Tibial nerve (tissue), 3 donors: ENCODE measurements at regions not wholly inside any gene's neighbourhood (a gene's known extent, or its start where the extent isn't known, plus 50 kb on each side); places are given as distances from the start of the nearest gene placed in this dataset.

Experiments used
- POLR2A ChIP-seq, 2 donors: fragments of 450-650 bp; IDR thresholded peaks; one replicate each; pipeline ENCODE4 v1.6.1; 2017; ENCODE audit warnings: antibody characterized with exemption in 2 of 2, mild to moderate bottlenecking in 2 of 2, moderate library complexity in 2 of 2
- TF ChIP-seq, protein P1 (sequence below), 5 experiments: fragments of 200-600 bp in 3 of 5; fragments of 450-650 bp in 2 of 5; sonication (generic) in 3 of 5; IDR thresholded peaks; one replicate each; pipeline ENCODE4 v1.5.1; 2016 to 2019; ENCODE audit warnings: antibody characterized with exemption in 5 of 5, mild to moderate bottlenecking in 3 of 5, moderate library complexity in 2 of 5

- TF ChIP-seq, protein P1, sequence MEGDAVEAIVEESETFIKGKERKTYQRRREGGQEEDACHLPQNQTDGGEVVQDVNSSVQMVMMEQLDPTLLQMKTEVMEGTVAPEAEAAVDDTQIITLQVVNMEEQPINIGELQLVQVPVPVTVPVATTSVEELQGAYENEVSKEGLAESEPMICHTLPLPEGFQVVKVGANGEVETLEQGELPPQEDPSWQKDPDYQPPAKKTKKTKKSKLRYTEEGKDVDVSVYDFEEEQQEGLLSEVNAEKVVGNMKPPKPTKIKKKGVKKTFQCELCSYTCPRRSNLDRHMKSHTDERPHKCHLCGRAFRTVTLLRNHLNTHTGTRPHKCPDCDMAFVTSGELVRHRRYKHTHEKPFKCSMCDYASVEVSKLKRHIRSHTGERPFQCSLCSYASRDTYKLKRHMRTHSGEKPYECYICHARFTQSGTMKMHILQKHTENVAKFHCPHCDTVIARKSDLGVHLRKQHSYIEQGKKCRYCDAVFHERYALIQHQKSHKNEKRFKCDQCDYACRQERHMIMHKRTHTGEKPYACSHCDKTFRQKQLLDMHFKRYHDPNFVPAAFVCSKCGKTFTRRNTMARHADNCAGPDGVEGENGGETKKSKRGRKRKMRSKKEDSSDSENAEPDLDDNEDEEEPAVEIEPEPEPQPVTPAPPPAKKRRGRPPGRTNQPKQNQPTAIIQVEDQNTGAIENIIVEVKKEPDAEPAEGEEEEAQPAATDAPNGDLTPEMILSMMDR (IDR thresholded peaks at IDR 0.05), result no peak
- no peak for TF ChIP-seq POLR2A (IDR thresholded peaks at IDR 0.05)
Measured at GRCh38 chr5:115699967-115700366, 74.1 kb upstream of the TMED7 start.
